Activated naive CD8-positive, alpha-beta T cell treated with anti-CD3 and anti-CD28 coated beads for 36 hours (primary cell): ENCODE measurements at regions not wholly inside any gene's neighbourhood (a gene's known extent, or its start where the extent isn't known, plus 50 kb on each side); places are given as distances from the start of the nearest gene placed in this dataset.
"Not testable (repeated sequence)": the region's sequence is repeated elsewhere in the genome, so short reads cannot be mapped to it uniquely, and the experiment has no call there.

ENCODE experiments used
- DNase-seq: peaks from one replicate; pipeline ENCODE4 v3.0.0; 2021
- H3K27ac Mint-ChIP-seq: one replicate; pipeline ENCODE4 v1.8.0; 2022; ENCODE audit warnings: mild to moderate bottlenecking, moderate library complexity, mixed read lengths
- H3K27me3 Mint-ChIP-seq: one replicate; pipeline ENCODE4 v1.8.0; 2022; ENCODE audit warnings: mild to moderate bottlenecking, mixed read lengths
- H3K36me3 Mint-ChIP-seq: one replicate; pipeline ENCODE4 v1.8.0; 2021; ENCODE audit warnings: mild to moderate bottlenecking, mixed read lengths
- H3K4me1 Mint-ChIP-seq: one replicate; pipeline ENCODE4 v1.8.0; 2021; ENCODE audit warnings: mixed read lengths
- H3K4me3 Mint-ChIP-seq: one replicate; pipeline ENCODE4 v1.8.0; 2022; ENCODE audit warnings: mild to moderate bottlenecking, moderate library complexity, mixed read lengths
- H3K9me3 Mint-ChIP-seq: one replicate; pipeline ENCODE4 v1.8.0; 2022; ENCODE audit warnings: mixed read lengths

DNA sequence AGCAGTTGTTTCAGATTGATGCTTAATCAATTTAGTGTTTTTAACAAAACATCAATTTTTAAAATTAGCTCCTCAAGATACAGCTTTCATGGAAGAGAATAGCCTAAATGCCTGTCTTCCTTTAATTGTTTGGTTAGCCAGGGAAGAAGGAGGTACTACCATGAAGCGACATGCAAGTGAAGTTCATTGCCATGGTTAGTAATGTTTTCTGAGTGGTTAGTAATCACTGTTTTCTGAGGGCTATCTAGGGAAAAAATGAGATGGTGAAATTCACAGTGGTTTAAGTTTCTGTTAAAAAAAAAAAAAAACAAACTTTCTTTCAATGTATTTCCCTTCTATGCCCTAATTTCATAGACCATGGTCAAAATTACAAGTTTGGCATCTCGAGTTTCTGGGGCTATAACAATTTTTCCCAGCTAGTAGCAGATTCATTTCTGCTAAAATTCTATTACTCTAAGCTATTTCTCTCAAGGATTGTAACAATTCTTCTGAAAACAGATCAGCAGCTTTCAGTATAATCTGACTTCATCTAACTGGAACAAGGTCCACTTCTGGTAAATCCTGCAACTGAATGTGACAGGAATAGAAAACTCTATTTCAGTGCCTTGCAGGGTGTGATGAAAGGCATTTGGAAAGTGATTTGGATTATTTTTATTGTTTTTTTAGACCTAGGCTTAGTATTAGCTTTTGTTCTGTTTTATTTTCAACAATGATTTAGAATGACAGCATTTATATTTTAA lies 157.0 kb downstream of the PCDH18 start:
- H3K36me3 Mint-ChIP-seq: no peaks in the 10 kb centered on the region
- DNase-seq: no peak
- no peak overlapping the region for H3K27ac Mint-ChIP-seq
- no peaks in the 10 kb centered on the region for H3K4me1 Mint-ChIP-seq
- H3K27me3 Mint-ChIP-seq: no peaks in the 10 kb centered on the region
- H3K4me3 Mint-ChIP-seq: no peak overlapping the region
- no peaks in the 10 kb centered on the region for H3K9me3 Mint-ChIP-seq

DNA sequence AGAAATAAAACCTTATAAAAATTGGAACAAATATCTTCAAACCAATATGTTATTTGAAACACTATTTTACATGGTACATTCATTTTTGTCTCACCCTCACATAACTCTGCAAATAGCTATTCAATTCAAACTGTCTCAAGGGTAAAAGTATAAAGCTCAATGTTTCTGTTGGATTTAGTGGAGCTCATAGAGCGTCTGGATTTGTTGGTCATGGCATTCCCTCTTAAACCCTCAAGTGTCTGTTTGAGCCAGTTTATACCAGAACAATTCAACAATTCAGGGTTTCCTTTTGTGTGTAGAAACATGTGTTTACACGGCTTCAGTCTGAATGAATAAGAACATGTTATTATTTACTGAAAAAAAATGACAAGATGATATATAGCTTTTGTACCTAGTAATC lies 161.6 kb downstream of the PCDH18 start:
- no peak for DNase-seq
- no peaks in the 10 kb centered on the region for H3K36me3 Mint-ChIP-seq
- H3K27ac Mint-ChIP-seq: no peak overlapping the region
- H3K9me3 Mint-ChIP-seq: no peaks in the 10 kb centered on the region
- H3K4me3 Mint-ChIP-seq: no peak overlapping the region
- no peaks in the 10 kb centered on the region for H3K4me1 Mint-ChIP-seq
- no peaks in the 10 kb centered on the region for H3K27me3 Mint-ChIP-seq

DNA sequence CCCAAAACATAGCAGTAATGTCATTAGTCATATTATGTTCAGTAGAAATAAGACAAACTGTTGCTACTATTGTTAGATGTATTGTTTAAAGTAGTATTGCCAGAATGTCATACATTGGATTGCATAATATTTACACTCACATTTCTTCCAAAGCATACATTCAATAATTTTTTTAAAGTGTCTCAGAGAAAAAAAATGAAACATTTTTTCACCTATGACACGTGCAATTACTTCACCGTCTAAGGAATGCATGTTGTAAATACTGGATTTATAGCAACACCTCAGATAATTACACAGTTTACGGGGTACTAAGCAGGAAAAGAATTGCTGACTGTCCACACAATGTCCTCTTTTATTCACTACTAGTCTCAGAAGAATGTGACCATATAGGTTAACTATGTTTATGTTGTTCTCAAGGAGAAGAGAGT lies 162.1 kb downstream of the PCDH18 start:
- no peaks in the 10 kb centered on the region for H3K36me3 Mint-ChIP-seq
- H3K9me3 Mint-ChIP-seq: no peaks in the 10 kb centered on the region
- H3K4me3 Mint-ChIP-seq: no peak overlapping the region
- H3K4me1 Mint-ChIP-seq: no peaks in the 10 kb centered on the region
- H3K27ac Mint-ChIP-seq: no peak overlapping the region
- DNase-seq: no peak
- H3K27me3 Mint-ChIP-seq: no peaks in the 10 kb centered on the region

DNA sequence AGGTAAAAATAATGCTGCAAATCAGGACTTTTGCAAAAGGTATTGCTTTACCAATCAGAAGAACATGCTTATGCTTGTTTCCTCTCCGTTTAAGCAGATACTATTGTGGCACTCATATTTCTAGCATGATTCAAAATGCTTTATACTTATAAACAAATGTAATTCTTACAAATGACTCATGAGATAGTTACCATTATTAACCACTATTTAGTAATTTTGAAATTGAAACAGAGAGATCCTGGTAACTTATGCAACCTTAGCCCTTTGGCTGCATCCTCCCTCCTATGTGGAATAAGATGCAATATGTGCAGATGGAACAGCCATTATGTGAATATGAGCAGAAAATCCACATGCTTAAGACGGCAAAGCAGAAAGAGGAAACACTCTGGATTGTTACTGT lies 164.7 kb downstream of the PCDH18 start:
- H3K36me3 Mint-ChIP-seq: no peaks in the 10 kb centered on the region
- no peak for DNase-seq
- H3K4me1 Mint-ChIP-seq: no peaks in the 10 kb centered on the region
- no peak overlapping the region for H3K4me3 Mint-ChIP-seq
- H3K27ac Mint-ChIP-seq: no peak overlapping the region
- H3K27me3 Mint-ChIP-seq: no peaks in the 10 kb centered on the region
- H3K9me3 Mint-ChIP-seq: no peaks in the 10 kb centered on the region

DNA sequence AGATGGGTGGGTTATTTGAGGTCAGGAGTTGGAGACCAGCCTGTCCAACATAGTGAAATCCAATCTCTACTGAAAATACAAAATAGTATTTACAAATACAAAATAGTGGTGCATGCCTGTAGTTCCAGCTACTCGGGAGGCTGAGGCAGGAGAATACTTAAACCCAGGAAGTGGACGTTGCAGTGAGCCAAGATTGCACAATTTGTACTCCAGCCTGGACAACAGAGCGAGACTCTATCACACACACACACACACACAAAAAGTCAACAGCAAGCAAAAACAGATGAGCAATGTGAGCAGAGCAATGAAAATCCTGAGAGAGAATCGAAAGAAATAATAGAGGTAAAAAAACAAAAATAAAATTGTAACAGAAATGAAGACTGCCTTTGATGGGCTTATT lies 168.8 kb downstream of the PCDH18 start:
- H3K9me3 Mint-ChIP-seq: no peaks in the 10 kb centered on the region
- no peak for DNase-seq
- no peaks in the 10 kb centered on the region for H3K4me1 Mint-ChIP-seq
- H3K4me3 Mint-ChIP-seq: no peak overlapping the region
- no peak overlapping the region for H3K27ac Mint-ChIP-seq
- no peaks in the 10 kb centered on the region for H3K36me3 Mint-ChIP-seq
- H3K27me3 Mint-ChIP-seq: no peaks in the 10 kb centered on the region

DNA sequence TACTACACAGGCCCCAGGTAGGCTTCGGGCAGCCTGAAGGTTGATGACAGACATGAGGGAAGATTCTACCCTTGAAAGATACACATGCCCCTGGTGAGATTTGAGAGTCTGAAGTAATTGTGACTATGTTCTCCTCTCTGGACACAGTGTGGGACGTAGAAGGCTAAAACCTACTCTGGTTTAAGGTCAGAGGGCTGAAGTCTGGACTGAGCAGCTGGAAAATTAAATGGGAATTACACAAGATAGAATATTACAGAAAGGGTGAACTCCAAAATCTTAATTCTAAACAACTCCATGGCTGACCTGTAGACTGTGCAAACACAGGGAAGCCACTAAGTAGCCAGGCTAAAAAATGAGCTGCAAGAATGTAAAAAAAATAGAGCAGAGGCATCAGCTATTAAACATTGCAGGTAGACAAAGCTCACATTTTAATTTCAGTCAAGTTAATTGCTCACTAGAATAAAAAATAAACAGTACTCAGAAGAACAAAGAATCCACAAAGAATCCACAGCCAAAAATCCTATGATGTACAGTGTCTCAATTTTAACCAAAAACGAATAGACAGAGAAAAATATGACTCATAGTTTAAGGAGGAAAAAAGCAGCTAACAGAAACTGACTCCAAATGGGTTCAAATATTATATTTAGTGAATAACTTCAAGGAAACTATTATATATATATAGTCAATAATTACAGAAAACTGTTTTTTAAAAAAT lies 170.4 kb downstream of the PCDH18 start:
- no peak for DNase-seq
- no peaks in the 10 kb centered on the region for H3K9me3 Mint-ChIP-seq
- no peaks in the 10 kb centered on the region for H3K4me1 Mint-ChIP-seq
- H3K36me3 Mint-ChIP-seq: no peaks in the 10 kb centered on the region
- H3K27me3 Mint-ChIP-seq: no peaks in the 10 kb centered on the region
- H3K4me3 Mint-ChIP-seq: no peak overlapping the region
- no peak overlapping the region for H3K27ac Mint-ChIP-seq

DNA sequence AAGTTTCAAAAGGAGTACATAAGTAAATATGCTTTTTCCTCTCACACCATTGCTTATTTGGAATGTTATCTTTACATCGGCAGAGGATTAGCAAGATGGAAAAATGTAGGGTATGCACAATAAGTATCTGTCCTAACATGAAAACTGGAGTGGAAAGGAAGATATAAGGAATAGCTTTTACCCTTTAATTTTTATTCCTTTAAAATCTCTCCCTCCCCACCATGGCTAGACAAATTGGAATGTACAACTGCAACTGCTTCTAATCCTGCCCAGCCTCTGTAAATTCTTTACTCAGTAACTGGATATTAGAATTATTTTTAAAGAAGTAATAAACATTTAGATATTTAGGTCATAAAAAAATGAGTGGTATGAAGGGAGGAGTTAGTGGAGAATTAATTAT lies 171.5 kb downstream of the PCDH18 start:
- no peaks in the 10 kb centered on the region for H3K36me3 Mint-ChIP-seq
- no peaks in the 10 kb centered on the region for H3K27me3 Mint-ChIP-seq
- H3K27ac Mint-ChIP-seq: no peak overlapping the region
- no peak for DNase-seq
- no peak overlapping the region for H3K4me3 Mint-ChIP-seq
- H3K4me1 Mint-ChIP-seq: no peaks in the 10 kb centered on the region
- no peaks in the 10 kb centered on the region for H3K9me3 Mint-ChIP-seq

DNA sequence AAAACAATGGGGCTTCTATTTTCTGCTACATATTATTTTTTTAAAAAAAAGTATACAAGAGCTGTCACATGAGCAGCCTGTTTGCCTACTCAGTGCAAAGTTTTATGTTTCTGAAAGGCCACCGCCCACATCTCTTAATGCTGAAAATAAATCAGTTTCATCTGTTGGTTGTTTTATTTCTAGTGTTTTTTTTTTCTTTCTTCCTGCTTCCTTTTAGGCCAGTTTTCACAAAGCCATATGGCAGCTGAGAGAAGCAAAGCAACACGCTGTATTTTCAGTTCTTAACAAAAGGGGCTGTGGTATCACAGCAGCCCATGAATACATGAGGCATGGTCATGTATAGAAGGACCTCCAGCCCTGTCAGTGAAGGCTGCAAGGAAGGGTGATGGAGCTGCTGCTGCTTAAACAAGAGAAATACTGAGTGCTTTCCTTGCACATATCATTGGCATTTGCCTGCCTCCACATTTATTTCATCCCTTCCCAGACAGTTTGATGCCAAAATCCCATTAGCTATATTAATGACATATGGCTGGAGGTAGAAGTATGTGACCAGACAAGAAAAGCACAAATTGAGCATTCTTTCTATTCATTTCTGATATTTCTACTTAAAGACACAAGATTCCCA lies 172.5 kb downstream of the PCDH18 start:
- H3K4me1 Mint-ChIP-seq: no peaks in the 10 kb centered on the region
- no peak overlapping the region for H3K4me3 Mint-ChIP-seq
- H3K36me3 Mint-ChIP-seq: no peaks in the 10 kb centered on the region
- no peaks in the 10 kb centered on the region for H3K27me3 Mint-ChIP-seq
- no peak for DNase-seq
- H3K27ac Mint-ChIP-seq: no peak overlapping the region
- H3K9me3 Mint-ChIP-seq: peaks cover 4% of the 10 kb centered on the region

DNA sequence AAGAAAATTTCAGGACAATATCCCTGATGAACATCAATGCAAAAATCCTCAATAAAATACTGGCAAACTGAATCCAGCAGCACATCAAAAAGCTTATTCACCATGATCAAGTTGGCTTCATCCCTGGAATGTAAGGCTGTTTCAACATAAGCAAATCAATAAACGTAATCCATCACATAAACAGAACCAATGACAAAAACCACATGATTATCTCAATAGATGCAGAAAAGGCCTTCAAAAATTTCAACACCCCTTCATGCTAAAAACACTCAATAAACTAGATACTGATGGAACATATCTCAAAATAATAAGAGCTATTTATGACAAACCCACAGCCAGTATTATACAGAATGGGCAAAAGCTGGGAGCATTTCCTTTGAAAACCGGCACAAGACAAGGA lies 177.7 kb downstream of the PCDH18 start:
- not testable (repeated sequence) for H3K36me3 Mint-ChIP-seq, DNase-seq, H3K4me1 Mint-ChIP-seq, H3K4me3 Mint-ChIP-seq, H3K27me3 Mint-ChIP-seq
- H3K27ac Mint-ChIP-seq: peak overlapping the region; percentile 2
- peaks cover 23% of the 10 kb centered on the region for H3K9me3 Mint-ChIP-seq

DNA sequence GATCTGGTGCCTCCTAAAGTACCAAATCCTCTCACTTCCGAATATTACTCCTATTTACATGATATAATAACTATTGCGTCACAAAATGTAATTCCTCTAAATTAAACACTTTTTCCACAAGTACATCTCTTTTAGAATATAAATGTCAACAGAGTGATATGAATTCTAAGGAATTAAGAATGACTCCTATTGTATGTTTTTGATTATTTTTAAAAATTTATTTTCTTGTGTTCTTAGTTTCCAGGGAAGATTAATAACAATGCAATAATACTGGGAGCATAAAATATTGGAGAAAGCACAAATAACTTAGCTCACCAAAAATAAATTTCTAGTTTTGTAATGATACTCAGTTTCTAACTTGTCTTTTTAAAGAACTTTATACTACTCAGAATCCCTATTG lies 184.9 kb downstream of the PCDH18 start:
- Mint-ChIP-seq H3K4me1 (no peaks in the 10 kb centered on the region), H3K27me3 (no peaks in the 10 kb centered on the region), H3K4me3 (no peak overlapping the region)

DNA sequence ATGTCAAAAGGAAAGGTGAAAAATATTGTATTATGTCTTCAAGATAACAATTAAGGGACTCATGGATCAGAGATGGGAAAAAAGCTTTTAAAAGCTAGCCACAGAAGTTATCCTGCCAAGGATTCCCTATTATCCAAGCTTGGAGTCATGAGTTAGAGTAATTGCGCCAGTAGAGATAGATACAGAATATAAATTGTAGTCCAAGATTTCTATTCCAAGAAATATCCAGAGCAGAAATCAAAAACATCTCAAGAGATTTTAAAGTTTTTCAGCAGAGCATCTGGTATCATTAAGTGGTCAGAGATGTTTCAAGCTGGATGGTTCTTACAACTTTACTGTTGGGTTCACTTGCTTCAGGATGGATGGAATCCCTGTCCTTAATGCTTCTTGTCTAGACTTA lies 186.7 kb downstream of the PCDH18 start:
- Mint-ChIP-seq H3K4me1 (no peaks in the 10 kb centered on the region), H3K27me3 (no peaks in the 10 kb centered on the region), H3K27ac (no peak overlapping the region), H3K36me3 (no peaks in the 10 kb centered on the region), H3K9me3 (no peaks in the 10 kb centered on the region), H3K4me3 (no peak overlapping the region)
- no peak for DNase-seq

More for the DNA sequence above, 184.9 kb downstream of the PCDH18 start:
- H3K36me3 Mint-ChIP-seq: no peaks in the 10 kb centered on the region
- no peak for DNase-seq
- H3K9me3 Mint-ChIP-seq: peaks cover 7% of the 10 kb centered on the region
- no peak overlapping the region for H3K27ac Mint-ChIP-seq

DNA sequence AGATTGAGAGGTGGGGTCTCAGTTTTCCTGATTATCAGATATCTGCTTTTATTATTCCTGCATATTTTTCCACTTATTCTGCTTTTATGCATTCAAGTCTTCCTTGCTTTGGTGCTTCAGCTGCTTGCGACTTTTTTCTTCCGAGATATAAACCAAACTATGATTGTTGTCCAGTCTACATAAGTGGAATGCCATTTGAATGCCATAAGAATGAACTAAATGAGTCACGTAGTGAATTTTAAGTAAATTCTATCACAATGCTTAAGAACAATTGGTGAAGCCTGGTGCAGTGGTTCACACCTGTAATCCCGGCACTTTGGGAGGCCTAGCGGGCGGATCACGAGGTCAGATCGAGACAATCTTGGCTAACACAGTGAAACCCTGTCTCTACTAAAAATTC lies 189.1 kb downstream of the PCDH18 start:
- no peak overlapping the region for H3K27ac Mint-ChIP-seq
- no peaks in the 10 kb centered on the region for H3K36me3 Mint-ChIP-seq
- no peak overlapping the region for H3K4me3 Mint-ChIP-seq
- no peaks in the 10 kb centered on the region for H3K27me3 Mint-ChIP-seq
- no peak for DNase-seq
- H3K9me3 Mint-ChIP-seq: no peaks in the 10 kb centered on the region
- H3K4me1 Mint-ChIP-seq: no peaks in the 10 kb centered on the region

DNA sequence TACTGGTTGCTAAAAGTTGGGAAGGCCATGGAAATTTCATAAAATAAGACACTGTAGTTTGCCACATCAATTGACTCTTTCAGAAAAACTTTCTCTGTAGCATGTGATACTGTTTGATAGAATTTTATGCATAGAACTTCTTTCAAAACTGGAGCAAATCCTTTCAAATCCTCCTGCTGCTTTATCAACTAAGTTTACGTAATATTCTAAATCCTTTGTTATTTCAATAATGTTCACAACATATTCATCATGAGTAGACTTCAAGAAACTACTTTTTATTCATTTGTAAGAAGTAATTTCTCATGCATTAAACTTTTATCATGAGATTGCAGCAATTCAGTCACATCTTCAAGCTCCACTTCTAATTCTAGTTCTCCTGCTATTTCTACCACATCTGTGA lies 199.3 kb downstream of the PCDH18 start:
- no peak overlapping the region for H3K4me3 Mint-ChIP-seq
- H3K36me3 Mint-ChIP-seq: no peaks in the 10 kb centered on the region
- DNase-seq: no peak
- no peak overlapping the region for H3K27ac Mint-ChIP-seq
- no peaks in the 10 kb centered on the region for H3K4me1 Mint-ChIP-seq
- H3K9me3 Mint-ChIP-seq: peaks cover 1% of the 10 kb centered on the region
- no peaks in the 10 kb centered on the region for H3K27me3 Mint-ChIP-seq

DNA sequence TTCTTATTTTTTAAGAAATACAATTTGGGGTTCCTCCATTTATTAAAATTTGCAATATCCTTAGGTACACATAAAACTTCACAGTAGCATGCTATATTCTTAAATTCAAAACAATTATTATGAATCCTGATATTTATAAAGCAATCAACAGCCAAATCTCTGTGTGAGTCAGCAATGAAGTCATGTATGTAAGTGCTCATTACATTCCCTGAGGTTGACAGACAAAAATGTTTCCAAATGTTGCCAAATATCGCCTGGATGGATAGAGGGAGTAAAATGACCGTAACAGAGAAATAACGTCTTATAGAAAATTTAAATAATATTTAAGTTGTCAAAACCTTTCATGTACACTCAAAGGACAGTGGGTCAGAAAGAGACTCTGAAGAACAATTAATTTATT lies 220.0 kb downstream of the PCDH18 start:
- Mint-ChIP-seq H3K4me1 (no peaks in the 10 kb centered on the region), H3K36me3 (no peaks in the 10 kb centered on the region)

DNA sequence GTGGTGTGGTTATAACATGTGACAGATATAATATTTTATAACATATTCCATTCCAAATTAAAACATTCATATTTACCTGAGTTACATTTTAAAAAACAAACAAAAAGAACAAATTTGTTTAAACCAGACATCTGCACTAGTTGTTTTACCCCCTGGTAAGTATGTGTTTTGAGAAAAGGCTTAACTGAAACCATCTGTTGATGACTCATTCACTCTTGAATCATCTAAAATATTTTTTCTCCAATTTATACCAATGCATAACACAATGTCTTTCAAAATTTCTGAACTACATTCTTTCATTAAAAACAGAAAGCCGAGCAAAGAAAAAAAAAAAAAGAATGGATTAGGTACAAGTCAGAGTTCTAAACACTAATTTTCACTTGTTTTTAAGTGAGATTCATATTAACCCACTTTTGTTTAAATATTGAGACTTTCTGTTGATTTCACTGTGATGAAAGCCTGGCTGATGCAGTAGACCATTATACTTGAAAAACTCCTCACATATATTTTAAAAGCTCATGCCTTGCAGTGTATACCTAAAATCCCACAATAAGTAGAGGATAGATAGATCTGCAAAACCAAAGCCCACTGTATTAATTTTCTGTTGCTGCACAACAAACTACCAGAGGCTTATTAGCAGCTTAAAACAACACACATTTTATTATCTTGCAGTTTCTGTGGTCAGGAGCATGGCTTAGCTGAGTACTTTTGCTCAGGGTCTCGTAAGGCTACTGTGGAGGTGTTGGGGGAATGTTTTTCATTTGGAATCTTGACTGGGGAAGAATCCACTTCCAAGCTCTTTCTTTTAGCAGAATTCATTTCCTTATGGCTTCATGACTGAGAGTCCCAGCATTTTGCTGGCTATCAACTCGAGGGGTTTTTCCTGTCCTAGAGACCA lies 221.5 kb downstream of the PCDH18 start:
- peaks cover 3% of the 10 kb centered on the region for H3K9me3 Mint-ChIP-seq
- no peaks in the 10 kb centered on the region for H3K27me3 Mint-ChIP-seq
- no peak overlapping the region for H3K4me3 Mint-ChIP-seq
- DNase-seq: no peak
- H3K27ac Mint-ChIP-seq: no peak overlapping the region
- no peaks in the 10 kb centered on the region for H3K36me3 Mint-ChIP-seq
- no peaks in the 10 kb centered on the region for H3K4me1 Mint-ChIP-seq

More for the DNA sequence above, 220.0 kb downstream of the PCDH18 start:
- DNase-seq: no peak
- Mint-ChIP-seq H3K27ac (no peak overlapping the region), H3K27me3 (no peaks in the 10 kb centered on the region), H3K9me3 (peaks cover 3% of the 10 kb centered on the region), H3K4me3 (no peak overlapping the region)
